CD4-positive, alpha-beta memory T cell (primary cell): ENCODE measurements at regions not wholly inside any gene's neighbourhood (a gene's known extent, or its start where the extent isn't known, plus 50 kb on each side); places are given as distances from the start of the nearest gene placed in this dataset.

ENCODE experiments used
- CTCF ChIA-PET: fragments of 350-600 bp; sonication (Branson Sonifier 250); formaldehyde crosslinking; loops from one replicate; lab custom pipeline; 2021; ENCODE audit warnings: inconsistent platforms; ENCODE audit not compliant: partially characterized antibody; lab: Charles Lee
- POLR2A ChIA-PET: fragments of 350-600 bp; sonication (Branson Sonifier 250); formaldehyde crosslinking; loops from one replicate; lab custom pipeline; 2021; ENCODE audit not compliant: partially characterized antibody; lab: Charles Lee
- DNase-seq, 5 donors: peaks; one replicate each; pipeline versions ENCODE4 v3.0.0 to v3.0.0-alpha.2; 2020 to 2022; ENCODE audit warnings: mixed read lengths in 1 of 5
- H3K27ac ChIP-seq: one replicate; pipeline ENCODE4 v1.7.0; 2013; ENCODE audit warnings: low read depth, low read length
- H3K27me3 ChIP-seq: 2 replicates; pipeline ENCODE4 v1.7.0; 2013; ENCODE audit warnings: mild to moderate bottlenecking, low read length, moderate library complexity; ENCODE audit not compliant: insufficient read depth
- H3K36me3 ChIP-seq: 2 replicates; pipeline ENCODE4 v1.7.0; 2013; ENCODE audit warnings: mild to moderate bottlenecking, low read length, moderate library complexity; ENCODE audit not compliant: insufficient read depth
- H3K4me1 ChIP-seq: 2 replicates; pipeline ENCODE4 v1.7.0; 2013; ENCODE audit warnings: mild to moderate bottlenecking, low read length, moderate library complexity; ENCODE audit not compliant: insufficient read depth
- H3K4me3 ChIP-seq, 2 donors: one replicate each; pipeline ENCODE4 v1.7.0; 2013; ENCODE audit warnings: low read length in 2 of 2, mild to moderate bottlenecking in 1 of 2
- H3K9me3 ChIP-seq, 2 donors: one replicate each; pipeline ENCODE4 v1.7.0; 2013; ENCODE audit warnings: low read length in 2 of 2, control low read depth in 1 of 2; ENCODE audit not compliant: control insufficient read depth in 1 of 2
- H3K27ac Mint-ChIP-seq, 7 donors: one replicate each; pipeline ENCODE4 v1.8.0; 2020 to 2021; ENCODE audit warnings: mixed read lengths in 7 of 7, mild to moderate bottlenecking in 6 of 7, inconsistent platforms in 3 of 7, moderate library complexity in 3 of 7
- H3K27me3 Mint-ChIP-seq, 2 donors: one replicate each; pipeline ENCODE4 v1.8.0; 2020 to 2021; ENCODE audit warnings: mixed read lengths in 2 of 2
- H3K36me3 Mint-ChIP-seq, 2 donors: one replicate each; pipeline ENCODE4 v1.8.0; 2020 to 2021; ENCODE audit warnings: mixed read lengths in 2 of 2, inconsistent platforms in 1 of 2, mild to moderate bottlenecking in 1 of 2
- H3K4me1 Mint-ChIP-seq, 4 donors: one replicate each; pipeline ENCODE4 v1.8.0; 2020 to 2021; ENCODE audit warnings: mixed read lengths in 4 of 4, mild to moderate bottlenecking in 1 of 4
- H3K4me3 Mint-ChIP-seq, 8 donors: one replicate each; pipeline ENCODE4 v1.8.0; 2020 to 2021; ENCODE audit warnings: mixed read lengths in 8 of 8, mild to moderate bottlenecking in 7 of 8, moderate library complexity in 6 of 8, inconsistent platforms in 3 of 8
- H3K9me3 Mint-ChIP-seq, 8 donors: one replicate each; pipeline ENCODE4 v1.8.0; 2020 to 2021; ENCODE audit warnings: mixed read lengths in 8 of 8, mild to moderate bottlenecking in 5 of 8, inconsistent platforms in 3 of 8, moderate library complexity in 1 of 8
- intact Hi-C: fragments of 100-400 bp; cut with micrococcal nuclease; formaldehyde crosslinking; loops from one replicate; pipeline ENCODE4 v1.15.1; 2023

- Histone ChIP-seq H3K27me3 (no peaks in the 10 kb centered on the region), H3K27ac (no peak overlapping the region), H3K9me3 (no peaks in the 10 kb centered on the region), H3K36me3 (no peaks in the 10 kb centered on the region), H3K4me3 (no peak overlapping the region), H3K4me1 (no peaks in the 10 kb centered on the region)
- H3K4me1 Mint-ChIP-seq: no peaks in the 10 kb centered on the region
- no peak overlapping the region for H3K27ac Mint-ChIP-seq
- CTCF ChIA-PET: no interaction called here
- no peaks in the 10 kb centered on the region for H3K36me3 Mint-ChIP-seq
- POLR2A ChIA-PET: no interaction called here
- no peak overlapping the region for H3K4me3 Mint-ChIP-seq
- intact Hi-C loops: no loop called here
- H3K27me3 Mint-ChIP-seq: no peaks in the 10 kb centered on the region
- H3K9me3 Mint-ChIP-seq: peaks cover 0 to 15% (median 7%) of the 10 kb centered on the region in 8 donors
- DNase-seq: no peak
Observed at GRCh38 chr12:128178966-128179365, 88.0 kb upstream of the TMEM132C start.

GRCh38 chr12:128180166-128180565 lies 86.8 kb upstream of the TMEM132C start:
- H3K9me3 ChIP-seq: no peaks in the 10 kb centered on the region
- ChIA-PET CTCF (no interaction called here), POLR2A (no interaction called here)
- Mint-ChIP-seq H3K4me1 (no peaks in the 10 kb centered on the region), H3K4me3 (no peak overlapping the region), H3K27ac (no peak overlapping the region), H3K36me3 (no peaks in the 10 kb centered on the region), H3K9me3 (peaks cover 2 to 18% (median 7%) of the 10 kb centered on the region in 8 donors), H3K27me3 (no peaks in the 10 kb centered on the region)
- no peaks in the 10 kb centered on the region for H3K4me1 ChIP-seq
- intact Hi-C loops: no loop called here
- no peak overlapping the region for H3K27ac ChIP-seq
- no peaks in the 10 kb centered on the region for H3K27me3 ChIP-seq
- H3K36me3 ChIP-seq: no peaks in the 10 kb centered on the region
- H3K4me3 ChIP-seq: no peak overlapping the region
- DNase-seq: no peak

GRCh38 chr12:128190052-128190451 lies 76.9 kb upstream of the TMEM132C start:
- Mint-ChIP-seq H3K36me3 (no peaks in the 10 kb centered on the region), H3K4me1 (no peaks in the 10 kb centered on the region), H3K27me3 (no peaks in the 10 kb centered on the region), H3K27ac (no peak overlapping the region), H3K4me3 (no peak overlapping the region), H3K9me3 (peaks cover 0 to 11% (median 7%) of the 10 kb centered on the region in 8 donors)
- POLR2A ChIA-PET: no interaction called here
- no peak for DNase-seq
- CTCF ChIA-PET: no interaction called here
- intact Hi-C loops: no loop called here
- Histone ChIP-seq H3K4me3 (no peak overlapping the region), H3K27me3 (no peaks in the 10 kb centered on the region), H3K36me3 (no peaks in the 10 kb centered on the region), H3K4me1 (no peaks in the 10 kb centered on the region), H3K9me3 (no peaks in the 10 kb centered on the region), H3K27ac (no peak overlapping the region)

- H3K4me3 ChIP-seq: no peak overlapping the region
- no peak overlapping the region for H3K27ac ChIP-seq
- H3K9me3 ChIP-seq: no peaks in the 10 kb centered on the region
- Mint-ChIP-seq H3K4me3 (no peak overlapping the region), H3K27ac (no peak overlapping the region), H3K4me1 (no peaks in the 10 kb centered on the region), H3K27me3 (no peaks in the 10 kb centered on the region), H3K9me3 (peaks cover 0 to 10% (median 8%) of the 10 kb centered on the region in 8 donors), H3K36me3 (no peaks in the 10 kb centered on the region)
- ChIA-PET POLR2A (no interaction called here), CTCF (no interaction called here)
- intact Hi-C loops: no loop called here
- no peaks in the 10 kb centered on the region for H3K4me1 ChIP-seq
- H3K27me3 ChIP-seq: no peaks in the 10 kb centered on the region
- DNase-seq: no peak
- no peaks in the 10 kb centered on the region for H3K36me3 ChIP-seq
Observed at GRCh38 chr12:128190614-128191013, 76.4 kb upstream of the TMEM132C start.

GRCh38 chr12:128191380-128191779 lies 75.6 kb upstream of the TMEM132C start:
- no peak overlapping the region for H3K4me3 Mint-ChIP-seq
- DNase-seq: no peak

GRCh38 chr12:128204711-128205110 lies 62.3 kb upstream of the TMEM132C start:
- ChIA-PET POLR2A (no interaction called here), CTCF (no interaction called here)
- no peak for DNase-seq
- Mint-ChIP-seq H3K36me3 (no peaks in the 10 kb centered on the region), H3K27ac (no peak overlapping the region), H3K4me1 (no peaks in the 10 kb centered on the region), H3K27me3 (no peaks in the 10 kb centered on the region), H3K9me3 (peaks cover 0 to 16% (median 4%) of the 10 kb centered on the region in 8 donors), H3K4me3 (no peak overlapping the region)
- H3K4me3 ChIP-seq: no peak overlapping the region
- no peaks in the 10 kb centered on the region for H3K4me1 ChIP-seq
- intact Hi-C loops: no loop called here
- H3K27ac ChIP-seq: no peak overlapping the region
- no peaks in the 10 kb centered on the region for H3K36me3 ChIP-seq
- no peaks in the 10 kb centered on the region for H3K27me3 ChIP-seq
- peaks cover 0 to 8% of the 10 kb centered on the region in 2 donors for H3K9me3 ChIP-seq

More at GRCh38 chr12:128191380-128191779, 75.6 kb upstream of the TMEM132C start:
- ChIA-PET CTCF (no interaction called here), POLR2A (no interaction called here)
- Mint-ChIP-seq H3K36me3 (no peaks in the 10 kb centered on the region), H3K9me3 (peaks cover 0 to 14% (median 9%) of the 10 kb centered on the region in 8 donors), H3K4me1 (no peaks in the 10 kb centered on the region), H3K27me3 (no peaks in the 10 kb centered on the region), H3K27ac (no peak overlapping the region)
- H3K4me3 ChIP-seq: no peak overlapping the region
- intact Hi-C loops: no loop called here
- H3K4me1 ChIP-seq: no peaks in the 10 kb centered on the region
- no peaks in the 10 kb centered on the region for H3K27me3 ChIP-seq
- no peaks in the 10 kb centered on the region for H3K9me3 ChIP-seq
- H3K27ac ChIP-seq: no peak overlapping the region
- no peaks in the 10 kb centered on the region for H3K36me3 ChIP-seq

- intact Hi-C loops: no loop called here
- ChIA-PET CTCF (no interaction called here), POLR2A (no interaction called here)
- H3K4me1 Mint-ChIP-seq: no peaks in the 10 kb centered on the region
- Histone ChIP-seq H3K27ac (no peak overlapping the region), H3K27me3 (no peaks in the 10 kb centered on the region), H3K36me3 (no peaks in the 10 kb centered on the region), H3K9me3 (peaks cover 0 to 8% of the 10 kb centered on the region in 2 donors), H3K4me3 (no peak overlapping the region), H3K4me1 (no peaks in the 10 kb centered on the region)
- no peak overlapping the region for H3K4me3 Mint-ChIP-seq
- DNase-seq: no peak
- no peaks in the 10 kb centered on the region for H3K36me3 Mint-ChIP-seq
- H3K9me3 Mint-ChIP-seq: peaks cover 0 to 15% (median 3%) of the 10 kb centered on the region in 8 donors
- H3K27ac Mint-ChIP-seq: no peak overlapping the region
- no peaks in the 10 kb centered on the region for H3K27me3 Mint-ChIP-seq
Observed at GRCh38 chr12:128205145-128205544, 61.8 kb upstream of the TMEM132C start.

GRCh38 chr12:128205758-128206157 lies 61.2 kb upstream of the TMEM132C start:
- Mint-ChIP-seq H3K27ac (no peak overlapping the region), H3K4me1 (no peaks in the 10 kb centered on the region), H3K27me3 (no peaks in the 10 kb centered on the region), H3K9me3 (peaks cover 0 to 10% (median 2%) of the 10 kb centered on the region in 8 donors), H3K36me3 (no peaks in the 10 kb centered on the region), H3K4me3 (no peak overlapping the region)
- intact Hi-C loops: no loop called here
- no peaks in the 10 kb centered on the region for H3K4me1 ChIP-seq
- ChIA-PET POLR2A (no interaction called here), CTCF (no interaction called here)
- peaks cover 0 to 8% of the 10 kb centered on the region in 2 donors for H3K9me3 ChIP-seq
- no peak overlapping the region for H3K27ac ChIP-seq
- no peak overlapping the region for H3K4me3 ChIP-seq
- no peak for DNase-seq
- no peaks in the 10 kb centered on the region for H3K27me3 ChIP-seq
- no peaks in the 10 kb centered on the region for H3K36me3 ChIP-seq
